ENCODE measurements at regions not wholly inside any gene's neighbourhood (a gene's known extent, or its start where the extent isn't known, plus 50 kb on each side); places are given as distances from the start of the nearest gene placed in this dataset.

- TF ChIP-seq POLR2AphosphoS5 (IDR thresholded peaks at IDR 0.05; ENCODE audit: low read depth, low read length) (no peak), TAF1 (IDR thresholded peaks at IDR 0.05; ENCODE audit: borderline replicate concordance, low read depth, low read length) (no peak)
These were observed 166.4 kb upstream of the IRF2BP2 start for GRCh38 chr1:234776256-234776875.
